ENCODE measurements at regions not wholly inside any gene's neighbourhood (a gene's known extent, or its start where the extent isn't known, plus 50 kb on each side); places are given as distances from the start of the nearest gene placed in this dataset.

- H3K27me3 ChIP-seq (replicated peaks; ENCODE audit: insufficient read depth, low read depth, low read length, poor library complexity): no peaks in the 10 kb centered on the region
- no peak for TF ChIP-seq EZH2 (IDR thresholded peaks at IDR 0.05; ENCODE audit: borderline replicate concordance, low read depth, low read length, poor library complexity, severe bottlenecking)
- no peak for TF ChIP-seq CTCF (conservative IDR thresholded peaks at IDR 0.05; ENCODE audit: low read depth, low read length)
- no peak for DNase-seq (ENCODE audit: low spot score)
- H3K4me3 ChIP-seq (ENCODE audit: low read depth, low read length, poor library complexity, severe bottlenecking): no peak overlapping the region
- intact Hi-C loops (cut with micrococcal nuclease; ENCODE audit: unreplicated experiment): no loop called here
- H3K4me1 ChIP-seq (ENCODE audit: insufficient read depth, low read length, poor library complexity, severe bottlenecking): no peaks in the 10 kb centered on the region
- no peaks in the 10 kb centered on the region for H3K36me3 ChIP-seq (ENCODE audit: insufficient read depth, low read length, poor library complexity, severe bottlenecking)
- no peak overlapping the region for H3K27ac ChIP-seq (ENCODE audit: low read depth, low read length, poor library complexity, severe bottlenecking)
- POLR2A ChIA-PET (ENCODE audit: low non-redundant PET): no interaction called here
- no TSS peak for BruUV-seq (replicated peaks)
- no peaks in the 10 kb centered on the region for H3K9me3 ChIP-seq (ENCODE audit: low read depth, low read length, poor library complexity, severe bottlenecking)
- CTCF ChIA-PET: no interaction called here
Observed at GRCh38 chr13:88628882-88629281, 957.7 kb downstream of the SLITRK5 start.

DNA sequence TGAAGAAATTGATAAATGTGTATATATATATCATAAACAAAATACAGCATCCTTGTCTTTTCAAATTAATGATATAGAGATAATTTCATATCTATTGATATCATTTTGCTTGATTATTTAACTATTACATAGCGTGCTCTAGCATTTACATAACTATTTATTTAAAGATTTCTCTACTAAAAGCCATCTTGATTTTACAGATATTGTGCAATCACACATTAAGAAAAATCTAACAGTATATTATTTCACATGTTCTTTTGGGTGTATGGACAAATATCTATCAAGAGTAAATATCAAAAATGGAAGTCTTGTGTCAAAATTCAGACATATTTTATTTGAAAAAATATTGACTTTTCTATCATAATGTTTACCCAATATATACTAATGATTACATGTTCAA lies 966.8 kb downstream of the SLITRK5 start:
- TF ChIP-seq EZH2 (IDR thresholded peaks at IDR 0.05; ENCODE audit: borderline replicate concordance, low read depth, low read length, poor library complexity, severe bottlenecking): no peak
- no peak for TF ChIP-seq CTCF (conservative IDR thresholded peaks at IDR 0.05; ENCODE audit: low read depth, low read length)
- Histone ChIP-seq H3K4me3 (ENCODE audit: low read depth, low read length, poor library complexity, severe bottlenecking) (no peak overlapping the region), H3K4me1 (ENCODE audit: insufficient read depth, low read length, poor library complexity, severe bottlenecking) (no peaks in the 10 kb centered on the region), H3K27me3 (replicated peaks; ENCODE audit: insufficient read depth, low read depth, low read length, poor library complexity) (no peaks in the 10 kb centered on the region), H3K9me3 (ENCODE audit: low read depth, low read length, poor library complexity, severe bottlenecking) (no peaks in the 10 kb centered on the region), H3K36me3 (ENCODE audit: insufficient read depth, low read length, poor library complexity, severe bottlenecking) (no peaks in the 10 kb centered on the region), H3K27ac (ENCODE audit: low read depth, low read length, poor library complexity, severe bottlenecking) (no peak overlapping the region)
- ChIA-PET POLR2A (ENCODE audit: low non-redundant PET) (no interaction called here), CTCF (no interaction called here)
- intact Hi-C loops (cut with micrococcal nuclease; ENCODE audit: unreplicated experiment): no loop called here
- no TSS peak for BruUV-seq (replicated peaks)
- no peak for DNase-seq (ENCODE audit: low spot score)

DNA sequence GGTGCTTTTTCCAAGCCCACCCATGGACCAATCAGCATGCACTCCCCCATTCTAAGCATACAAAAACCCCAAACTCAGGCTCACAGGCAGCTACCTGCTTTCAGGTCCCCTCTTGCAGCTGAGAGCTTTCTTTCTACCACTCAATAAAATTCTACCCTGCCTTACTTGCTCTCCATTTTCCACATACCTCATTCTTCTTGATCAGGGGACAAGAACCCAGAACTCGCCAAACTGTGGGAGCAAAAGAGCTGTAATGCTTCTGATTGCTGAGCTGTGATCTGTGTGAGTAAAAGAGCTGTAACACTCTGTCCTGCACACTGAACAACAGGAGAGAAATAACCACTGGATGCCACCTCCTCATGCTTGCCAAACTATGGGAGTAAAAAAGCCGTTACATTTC lies 972.1 kb downstream of the SLITRK5 start:
- DNase-seq (ENCODE audit: low spot score): no peak
- Histone ChIP-seq H3K27ac (ENCODE audit: low read depth, low read length, poor library complexity, severe bottlenecking) (no peak overlapping the region), H3K9me3 (ENCODE audit: low read depth, low read length, poor library complexity, severe bottlenecking) (no peaks in the 10 kb centered on the region), H3K4me1 (ENCODE audit: insufficient read depth, low read length, poor library complexity, severe bottlenecking) (no peaks in the 10 kb centered on the region), H3K27me3 (replicated peaks; ENCODE audit: insufficient read depth, low read depth, low read length, poor library complexity) (no peaks in the 10 kb centered on the region), H3K4me3 (ENCODE audit: low read depth, low read length, poor library complexity, severe bottlenecking) (no peak overlapping the region), H3K36me3 (ENCODE audit: insufficient read depth, low read length, poor library complexity, severe bottlenecking) (no peaks in the 10 kb centered on the region)
- CTCF ChIA-PET: no interaction called here
- no peak for TF ChIP-seq CTCF (conservative IDR thresholded peaks at IDR 0.05; ENCODE audit: low read depth, low read length)
- TF ChIP-seq EZH2 (IDR thresholded peaks at IDR 0.05; ENCODE audit: borderline replicate concordance, low read depth, low read length, poor library complexity, severe bottlenecking): no peak
- POLR2A ChIA-PET (ENCODE audit: low non-redundant PET): no interaction called here
- BruUV-seq (replicated peaks): no TSS peak
- intact Hi-C loops (cut with micrococcal nuclease; ENCODE audit: unreplicated experiment): no loop called here

Measured in A673 (cell line).